Ovary (tissue), 7 donors: ENCODE measurements at regions not wholly inside any gene's neighbourhood (a gene's known extent, or its start where the extent isn't known, plus 50 kb on each side); places are given as distances from the start of the nearest gene placed in this dataset.

Source experiments
- DNase-seq, 5 donors: peaks; one replicate each; pipeline ENCODE4 v3.0.0-alpha.2; 2019 to 2020
- H3K27ac ChIP-seq, 2 donors: fragments of 200-600 bp; one replicate each; pipeline versions ENCODE4 v1.5.1 to v1.8.0; 2019 to 2022
- H3K27me3 ChIP-seq: fragments of 200-600 bp; one replicate; pipeline ENCODE4 v1.8.0; 2022
- H3K36me3 ChIP-seq: fragments of 200-600 bp; sonication (generic); one replicate; pipeline ENCODE4 v1.5.1; 2019
- H3K4me1 ChIP-seq: one replicate; pipeline ENCODE4 v1.8.1; 2013; ENCODE audit warnings: mild to moderate bottlenecking, moderate library complexity; ENCODE audit not compliant: insufficient read depth
- H3K4me3 ChIP-seq: fragments of 200-600 bp; sonication (generic); one replicate; pipeline ENCODE4 v1.5.1; 2017
- H3K9me3 ChIP-seq, 2 donors: fragments of 200-600 bp in 1 of 2; sonication (generic) in 1 of 2; one replicate each; pipeline versions ENCODE4 v1.5.1 to v1.8.1; 2013 to 2019; ENCODE audit warnings: mild to moderate bottlenecking in 1 of 2, moderate library complexity in 1 of 2
- EP300 ChIP-seq: sonication (generic); formaldehyde crosslinking; IDR thresholded peaks from one replicate; pipeline ENCODE4 v1.6.1; 2017; ENCODE audit warnings: antibody characterized with exemption
- POLR2A ChIP-seq: fragments of 450-650 bp; IDR thresholded peaks from one replicate; pipeline ENCODE4 v1.6.1; 2017; ENCODE audit warnings: antibody characterized with exemption, mild to moderate bottlenecking, moderate library complexity
- WGBS, 3 donors: extraction: QIAGEN DNeasy Blood & Tissue Kit in 1 of 3; methylation state at CpG; one replicate each; pipeline versions ENCODE4 v1.1.5 to v1.1.7; 2013 to 2017; 5-methylcytosine and 5-hydroxymethylcytosine counted together
- intact Hi-C, 4 donors: fragments of 100-400 bp; cut with DNase I; formaldehyde crosslinking; loops; one replicate each; pipeline versions ENCODE4 v1.11.0 to v1.15.1; 2022 to 2023
- TF ChIP-seq, protein P1 (sequence below), 3 donors: fragments of 450-650 bp in 2 of 3; fragments of 200-600 bp in 1 of 3; IDR thresholded peaks; one replicate each; pipeline versions ENCODE4 v1.5.1 to v1.8.0; 2016 to 2022; ENCODE audit warnings: antibody characterized with exemption in 3 of 3, mild to moderate bottlenecking in 1 of 3
- donor health status: DM: no; HTN: no; CAD: no; lungs with moderate emphysema.
- donor health status: DM: no; HTN: no; CAD: no.
- donor health status: Bipolar disorder and iron deficiency.
- donor health status: DM: no; HTN: no; CAD: no.
- donor health status: DM: yes; HTN: yes; CAD: no.

DNA sequence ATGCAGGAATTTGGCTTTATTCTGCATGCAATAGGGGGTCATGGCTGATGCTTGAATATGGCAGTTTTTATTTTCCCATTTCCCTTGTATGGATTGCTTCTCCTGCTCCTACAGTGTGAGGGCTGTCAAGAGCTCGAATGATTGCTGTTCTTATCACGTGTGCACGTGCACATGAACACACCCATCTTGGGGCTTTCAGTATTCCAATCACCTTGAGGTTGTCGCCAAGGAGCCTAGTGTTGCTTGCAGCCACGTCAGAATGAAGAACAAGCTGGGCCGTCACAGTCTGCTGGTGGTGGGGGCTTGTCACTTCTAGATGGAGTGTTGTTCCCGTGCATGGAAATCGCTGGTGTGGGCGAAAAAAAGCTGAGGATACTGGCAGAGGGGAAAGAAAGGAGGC, 219.4 kb upstream of the GLRA1 start:
- no peaks in the 10 kb centered on the region for H3K4me1 ChIP-seq
- H3K4me3 ChIP-seq = no peak overlapping the region
- DNase-seq = no peak
- no peaks in the 10 kb centered on the region for H3K36me3 ChIP-seq
- intact Hi-C loops = loop anchor here in 2 of 4 donors (5.0 to 10.0 kb wide), 2 partner anchors 317 to 319 kb away; no protein-coding TSS in a partner anchor
- WGBS, 3 donors = 80 to 87% (median 84%) methylated on average over 9 of the region's 9 CpGs
- no peaks in the 10 kb centered on the region for H3K27me3 ChIP-seq
- no peaks in the 10 kb centered on the region for H3K9me3 ChIP-seq
- no peak overlapping the region for H3K27ac ChIP-seq
- TF ChIP-seq, protein P1, sequence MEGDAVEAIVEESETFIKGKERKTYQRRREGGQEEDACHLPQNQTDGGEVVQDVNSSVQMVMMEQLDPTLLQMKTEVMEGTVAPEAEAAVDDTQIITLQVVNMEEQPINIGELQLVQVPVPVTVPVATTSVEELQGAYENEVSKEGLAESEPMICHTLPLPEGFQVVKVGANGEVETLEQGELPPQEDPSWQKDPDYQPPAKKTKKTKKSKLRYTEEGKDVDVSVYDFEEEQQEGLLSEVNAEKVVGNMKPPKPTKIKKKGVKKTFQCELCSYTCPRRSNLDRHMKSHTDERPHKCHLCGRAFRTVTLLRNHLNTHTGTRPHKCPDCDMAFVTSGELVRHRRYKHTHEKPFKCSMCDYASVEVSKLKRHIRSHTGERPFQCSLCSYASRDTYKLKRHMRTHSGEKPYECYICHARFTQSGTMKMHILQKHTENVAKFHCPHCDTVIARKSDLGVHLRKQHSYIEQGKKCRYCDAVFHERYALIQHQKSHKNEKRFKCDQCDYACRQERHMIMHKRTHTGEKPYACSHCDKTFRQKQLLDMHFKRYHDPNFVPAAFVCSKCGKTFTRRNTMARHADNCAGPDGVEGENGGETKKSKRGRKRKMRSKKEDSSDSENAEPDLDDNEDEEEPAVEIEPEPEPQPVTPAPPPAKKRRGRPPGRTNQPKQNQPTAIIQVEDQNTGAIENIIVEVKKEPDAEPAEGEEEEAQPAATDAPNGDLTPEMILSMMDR (IDR thresholded peaks at IDR 0.05) = no peak
- TF ChIP-seq EP300 (no peak), POLR2A (no peak)

DNA sequence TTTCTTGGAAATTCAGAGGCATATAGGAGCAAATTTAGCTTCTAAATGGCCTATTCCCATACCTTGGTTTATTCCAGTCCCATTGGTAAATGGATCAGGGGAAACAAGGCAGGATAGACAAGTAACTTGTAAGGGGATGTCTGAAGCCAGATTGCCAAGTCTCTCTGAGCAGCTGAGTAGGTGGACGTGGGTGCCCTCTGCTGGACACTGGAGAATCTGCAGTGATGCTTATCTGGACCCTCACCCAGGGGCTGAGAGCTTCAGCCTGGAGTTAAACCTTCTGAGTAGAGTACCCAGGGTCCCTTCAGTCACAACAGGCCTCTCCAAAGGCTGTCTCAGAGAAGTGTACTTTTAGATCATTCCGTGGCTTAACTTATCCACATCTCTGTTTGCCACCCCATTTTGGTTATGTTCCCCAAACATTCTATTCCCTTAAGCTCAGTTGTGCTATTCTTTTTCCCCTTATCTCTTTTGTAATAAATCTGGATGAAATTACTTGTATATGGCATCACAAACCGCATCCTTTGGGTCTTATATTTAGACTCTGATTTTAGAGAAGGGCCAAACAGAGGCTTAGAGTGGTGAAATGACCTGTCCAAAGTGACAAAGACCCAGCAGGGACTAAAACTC, 218.3 kb upstream of the GLRA1 start:
- Histone ChIP-seq H3K27me3 (no peaks in the 10 kb centered on the region), H3K9me3 (no peaks in the 10 kb centered on the region), H3K4me1 (peaks cover 7% of the 10 kb centered on the region), H3K27ac (no peak overlapping the region), H3K4me3 (no peak overlapping the region), H3K36me3 (no peaks in the 10 kb centered on the region)
- TF ChIP-seq, protein P1 (IDR thresholded peaks at IDR 0.05) = peak in 1 of 3 donors; percentile 35
- TF ChIP-seq EP300 = no peak
- DNase-seq = peak; percentile 8 to 53 (median 40)
- 29 to 34% (median 29%) methylated on average over 3 of the region's 3 CpGs for WGBS, 3 donors
- intact Hi-C loops = loop anchor here in 2 of 4 donors (5.0 to 10.0 kb wide), 2 partner anchors 316 to 318 kb away; no protein-coding TSS in a partner anchor

DNA sequence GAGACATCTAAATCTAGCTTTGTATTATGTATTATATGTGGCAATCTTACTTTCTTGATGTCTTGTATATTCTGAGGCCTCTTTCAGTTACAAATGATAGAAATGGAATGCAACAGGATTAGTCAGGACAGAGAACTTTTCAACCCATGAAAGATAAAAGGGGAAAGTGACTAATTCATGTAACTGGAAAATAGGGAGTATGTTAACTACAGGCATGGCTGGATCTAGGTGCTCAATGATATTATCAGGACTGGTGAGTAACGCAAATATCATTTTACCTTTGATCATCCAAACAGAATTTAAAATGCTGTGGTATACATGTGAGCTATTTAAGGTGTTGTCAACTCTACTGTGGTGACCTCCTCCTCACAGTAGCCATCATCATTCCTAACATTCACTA, 215.7 kb upstream of the GLRA1 start:
- intact Hi-C loops = loop anchor here in 2 of 4 donors (5.0 to 10.0 kb wide), 2 partner anchors 313 to 316 kb away; no protein-coding TSS in a partner anchor
- no peak overlapping the region for H3K4me3 ChIP-seq
- H3K27ac ChIP-seq = no peak overlapping the region
- no peaks in the 10 kb centered on the region for H3K27me3 ChIP-seq
- no peak for DNase-seq
- H3K36me3 ChIP-seq = no peaks in the 10 kb centered on the region
- peaks cover 11% of the 10 kb centered on the region for H3K4me1 ChIP-seq
- no peaks in the 10 kb centered on the region for H3K9me3 ChIP-seq
- WGBS, 3 donors = 86 to 98% (median 86%) methylated on average over 1 of the region's 1 CpG
- TF ChIP-seq EP300 (no peak), POLR2A (no peak)
- TF ChIP-seq, protein P1 (IDR thresholded peaks at IDR 0.05) = no peak

DNA sequence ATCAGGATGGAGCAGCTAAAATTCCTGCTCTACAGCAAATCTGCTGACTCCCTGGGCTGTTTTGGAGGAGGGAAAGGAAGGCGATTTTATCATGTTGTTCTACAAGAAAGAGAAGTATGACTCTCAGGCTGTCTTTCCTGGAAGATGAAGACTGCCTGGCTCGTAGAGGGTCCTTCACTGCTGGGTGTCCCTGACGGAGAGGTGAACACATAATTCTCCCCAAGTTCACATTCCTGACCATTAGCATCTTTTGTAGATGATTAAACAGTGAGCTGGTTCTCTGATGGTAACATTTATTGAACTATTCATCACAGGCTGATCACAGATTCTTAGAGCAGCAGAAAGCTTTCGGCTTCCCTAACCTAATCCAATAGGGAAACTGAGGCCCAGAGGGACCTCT, 212.4 kb upstream of the GLRA1 start:
- TF ChIP-seq, protein P1 (IDR thresholded peaks at IDR 0.05) = no peak
- TF ChIP-seq EP300 (no peak), POLR2A (no peak)
- Histone ChIP-seq H3K4me1 (peaks cover 11% of the 10 kb centered on the region), H3K4me3 (no peak overlapping the region), H3K27me3 (no peaks in the 10 kb centered on the region), H3K27ac (no peak overlapping the region), H3K9me3 (no peaks in the 10 kb centered on the region), H3K36me3 (no peaks in the 10 kb centered on the region)
- 8 to 38% (median 21%) methylated on average over 4 of the region's 4 CpGs for WGBS, 3 donors
- intact Hi-C loops = no loop called here
- no peak for DNase-seq
